ENCODE measurements at regions not wholly inside any gene's neighbourhood (a gene's known extent, or its start where the extent isn't known, plus 50 kb on each side); places are given as distances from the start of the nearest gene placed in this dataset.
A peak's percentile ranks its signal among the peaks of the same experiment; 100 is the strongest.

- H3K9me3 ChIP-seq (ENCODE audit: control insufficient read depth in 4 of 4, low read length in 3 of 4) = no peaks in the 10 kb centered on the region
- TF ChIP-seq YY1 (IDR thresholded peaks at IDR 0.05) (peak; percentile 33), CTCF (IDR thresholded peaks at IDR 0.05; ENCODE audit: low read depth, low read length, missing input control) (no peak), RXRA (IDR thresholded peaks at IDR 0.05) (peak; percentile 13 to 68), FOXA2 (IDR thresholded peaks at IDR 0.05) (peak; percentile 77), SP1 (IDR thresholded peaks at IDR 0.05) (peak; percentile 54), JUND (IDR thresholded peaks at IDR 0.05) (peak; percentile 98 to 99), TAF1 (conservative IDR thresholded peaks at IDR 0.05) (no peak), HNF4A (conservative IDR thresholded peaks at IDR 0.05) (peak in 1 of 2 donors; percentile 64), MAX (IDR thresholded peaks at IDR 0.05) (peak; percentile 69), ATF3 (IDR thresholded peaks at IDR 0.05) (peak; percentile 94), GABPA (IDR thresholded peaks at IDR 0.05 in 1 of 2, conservative IDR thresholded peaks at IDR 0.05 in 1 of 2) (no peak), FOXA1 (IDR thresholded peaks at IDR 0.05) (peak; percentile 56), EGR1 (IDR thresholded peaks at IDR 0.05; ENCODE audit: low read depth in 2 of 2) (no peak), HNF4G (IDR thresholded peaks at IDR 0.05) (no peak), RAD21 (IDR thresholded peaks at IDR 0.05) (peak; percentile 18 to 42), NR2F2 (IDR thresholded peaks at IDR 0.05) (no peak)
- TF ChIP-seq, protein P1, sequence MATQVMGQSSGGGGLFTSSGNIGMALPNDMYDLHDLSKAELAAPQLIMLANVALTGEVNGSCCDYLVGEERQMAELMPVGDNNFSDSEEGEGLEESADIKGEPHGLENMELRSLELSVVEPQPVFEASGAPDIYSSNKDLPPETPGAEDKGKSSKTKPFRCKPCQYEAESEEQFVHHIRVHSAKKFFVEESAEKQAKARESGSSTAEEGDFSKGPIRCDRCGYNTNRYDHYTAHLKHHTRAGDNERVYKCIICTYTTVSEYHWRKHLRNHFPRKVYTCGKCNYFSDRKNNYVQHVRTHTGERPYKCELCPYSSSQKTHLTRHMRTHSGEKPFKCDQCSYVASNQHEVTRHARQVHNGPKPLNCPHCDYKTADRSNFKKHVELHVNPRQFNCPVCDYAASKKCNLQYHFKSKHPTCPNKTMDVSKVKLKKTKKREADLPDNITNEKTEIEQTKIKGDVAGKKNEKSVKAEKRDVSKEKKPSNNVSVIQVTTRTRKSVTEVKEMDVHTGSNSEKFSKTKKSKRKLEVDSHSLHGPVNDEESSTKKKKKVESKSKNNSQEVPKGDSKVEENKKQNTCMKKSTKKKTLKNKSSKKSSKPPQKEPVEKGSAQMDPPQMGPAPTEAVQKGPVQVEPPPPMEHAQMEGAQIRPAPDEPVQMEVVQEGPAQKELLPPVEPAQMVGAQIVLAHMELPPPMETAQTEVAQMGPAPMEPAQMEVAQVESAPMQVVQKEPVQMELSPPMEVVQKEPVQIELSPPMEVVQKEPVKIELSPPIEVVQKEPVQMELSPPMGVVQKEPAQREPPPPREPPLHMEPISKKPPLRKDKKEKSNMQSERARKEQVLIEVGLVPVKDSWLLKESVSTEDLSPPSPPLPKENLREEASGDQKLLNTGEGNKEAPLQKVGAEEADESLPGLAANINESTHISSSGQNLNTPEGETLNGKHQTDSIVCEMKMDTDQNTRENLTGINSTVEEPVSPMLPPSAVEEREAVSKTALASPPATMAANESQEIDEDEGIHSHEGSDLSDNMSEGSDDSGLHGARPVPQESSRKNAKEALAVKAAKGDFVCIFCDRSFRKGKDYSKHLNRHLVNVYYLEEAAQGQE (IDR thresholded peaks at IDR 0.05) = peak; percentile 30
- TF ChIP-seq, protein P2, sequence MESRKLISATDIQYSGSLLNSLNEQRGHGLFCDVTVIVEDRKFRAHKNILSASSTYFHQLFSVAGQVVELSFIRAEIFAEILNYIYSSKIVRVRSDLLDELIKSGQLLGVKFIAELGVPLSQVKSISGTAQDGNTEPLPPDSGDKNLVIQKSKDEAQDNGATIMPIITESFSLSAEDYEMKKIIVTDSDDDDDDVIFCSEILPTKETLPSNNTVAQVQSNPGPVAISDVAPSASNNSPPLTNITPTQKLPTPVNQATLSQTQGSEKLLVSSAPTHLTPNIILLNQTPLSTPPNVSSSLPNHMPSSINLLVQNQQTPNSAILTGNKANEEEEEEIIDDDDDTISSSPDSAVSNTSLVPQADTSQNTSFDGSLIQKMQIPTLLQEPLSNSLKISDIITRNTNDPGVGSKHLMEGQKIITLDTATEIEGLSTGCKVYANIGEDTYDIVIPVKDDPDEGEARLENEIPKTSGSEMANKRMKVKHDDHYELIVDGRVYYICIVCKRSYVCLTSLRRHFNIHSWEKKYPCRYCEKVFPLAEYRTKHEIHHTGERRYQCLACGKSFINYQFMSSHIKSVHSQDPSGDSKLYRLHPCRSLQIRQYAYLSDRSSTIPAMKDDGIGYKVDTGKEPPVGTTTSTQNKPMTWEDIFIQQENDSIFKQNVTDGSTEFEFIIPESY (IDR thresholded peaks at IDR 0.05) = peak; percentile 81
- H3K27me3 ChIP-seq (ENCODE audit: control insufficient read depth in 4 of 4, insufficient read depth in 4 of 4, low read length in 3 of 4) = no peaks in the 10 kb centered on the region
- WGBS = 20% methylated on average over 8 of the region's 8 CpGs
- no peak for DNase-seq (ENCODE audit: low spot score)
- H3K27ac ChIP-seq (ENCODE audit: low read depth in 1 of 2, low read length in 2 of 2) = peak overlapping the region; percentile 62 to 89
- peak overlapping the region in 1 of 2 donors; percentile 69 for H3K9ac ChIP-seq (ENCODE audit: low read depth in 1 of 2, low read length in 2 of 2)
- H3K36me3 ChIP-seq (ENCODE audit: control insufficient read depth in 4 of 4, insufficient read depth in 3 of 4, low read depth in 1 of 4, low read length in 3 of 4) = no peaks in the 10 kb centered on the region
- peaks cover 2 to 24% (median 17%) of the 10 kb centered on the region in 4 donors for H3K4me1 ChIP-seq (ENCODE audit: control insufficient read depth in 4 of 4, insufficient read depth in 4 of 4, low read length in 3 of 4)
- H3K4me3 ChIP-seq (ENCODE audit: low read depth in 1 of 3, low read length in 3 of 3) = no peak overlapping the region
Observed at GRCh38 chr9:107750741-107751566, 261.4 kb upstream of the KLF4 start.
